IMR-90 (cell line): ENCODE measurements at regions not wholly inside any gene's neighbourhood (a gene's known extent, or its start where the extent isn't known, plus 50 kb on each side); places are given as distances from the start of the nearest gene placed in this dataset.

Experiments
- ATAC-seq: fragments of 200-7000 bp; cut with Tn5 transposase; 2 replicates; pipeline ENCODE4 v1.9.1; 2020; ENCODE audit warnings: low read depth, mild to moderate bottlenecking, moderate library complexity
- BruUV-seq: library from RNA; stranded (reverse); fragments of 400-500 nt; replicated peaks from 2 replicates; lab custom pipeline; 2021; lab: Mats Ljungman, UMichigan
- CTCF ChIA-PET: fragments of 300-600 bp; formaldehyde crosslinking; extraction: SDS; loops from one replicate; lab custom pipeline; 2021; ENCODE audit warnings: antibody characterized with exemption; lab: Yijun Ruan, JAX
- POLR2A ChIA-PET: fragments of 300-600 bp; sonication (Branson Sonifier 250); formaldehyde crosslinking; loops from one replicate; lab custom pipeline; 2022; ENCODE audit warnings: antibody characterized with exemption; ENCODE audit not compliant: unreplicated experiment; lab: Charles Lee
- DNase-seq: peaks from one replicate; pipeline ENCODE4 v3.0.0; 2013
- H2AFZ ChIP-seq: replicated peaks from 2 replicates; pipeline ENCODE3; 2013; ENCODE audit warnings: low read length, mild to moderate bottlenecking; ENCODE audit not compliant: poor library complexity
- H2AK5ac ChIP-seq: 2 replicates; pipeline ENCODE4 v1.6.1; 2013; ENCODE audit warnings: low read depth, low read length, inconsistent platforms
- H2AK9ac ChIP-seq: replicated peaks from 2 replicates; pipeline ENCODE3; 2013; ENCODE audit warnings: mild to moderate bottlenecking, low read depth, low read length, moderate library complexity; ENCODE audit not compliant: poor library complexity
- H2BK120ac ChIP-seq: 2 replicates; pipeline ENCODE4 v1.6.1; 2013; ENCODE audit warnings: low read depth, low read length, inconsistent platforms
- H2BK15ac ChIP-seq: 3 replicates; pipeline ENCODE4 v1.6.1; 2013; ENCODE audit warnings: low read depth, low read length, inconsistent platforms
- H2BK20ac ChIP-seq: 2 replicates; pipeline ENCODE4 v1.6.1; 2013; ENCODE audit warnings: low read depth, mild to moderate bottlenecking, inconsistent platforms, low read length, moderate library complexity
- H2BK5ac ChIP-seq: 2 replicates; pipeline ENCODE4 v1.6.1; 2013; ENCODE audit warnings: mild to moderate bottlenecking, low read depth, low read length, inconsistent platforms; ENCODE audit not compliant: poor library complexity, severe bottlenecking
- H3K14ac ChIP-seq: replicated peaks from 2 replicates; pipeline ENCODE4 v1.6.1; 2013; ENCODE audit warnings: low read depth, low read length, inconsistent platforms
- H3K18ac ChIP-seq: 2 replicates; pipeline ENCODE4 v1.6.1; 2013; ENCODE audit warnings: low read depth, low read length, control low read depth
- H3K23ac ChIP-seq: 2 replicates; pipeline ENCODE4 v1.6.1; 2013; ENCODE audit warnings: low read depth, low read length, inconsistent platforms
- H3K27ac ChIP-seq: 2 replicates; pipeline ENCODE4 v1.5.1; 2013; ENCODE audit warnings: mild to moderate bottlenecking, control low read depth, low read length; ENCODE audit not compliant: insufficient read depth
- H3K27me3 ChIP-seq: 2 replicates; pipeline ENCODE4 v1.6.1; 2013; ENCODE audit warnings: low read length; ENCODE audit not compliant: control insufficient read depth, insufficient read depth
- H3K36me3 ChIP-seq: 2 replicates; pipeline ENCODE4 v1.6.1; 2013; ENCODE audit warnings: low read length, mixed read lengths; ENCODE audit not compliant: control insufficient read depth, insufficient read depth
- H3K4ac ChIP-seq: 2 replicates; pipeline ENCODE4 v1.6.1; 2013; ENCODE audit warnings: low read depth, low read length, inconsistent platforms
- H3K4me1 ChIP-seq: 2 replicates; pipeline ENCODE4 v1.6.1; 2013; ENCODE audit warnings: low read length, mixed read lengths; ENCODE audit not compliant: control insufficient read depth, insufficient read depth
- H3K4me2 ChIP-seq: 2 replicates; pipeline ENCODE4 v1.6.1; 2013; ENCODE audit warnings: low read depth, mild to moderate bottlenecking, control low read depth, low read length, moderate library complexity
- H3K4me3 ChIP-seq: 2 replicates; pipeline ENCODE4 v1.5.1; 2013; ENCODE audit warnings: low read depth, mild to moderate bottlenecking, control low read depth, low read length, moderate library complexity; ENCODE audit not compliant: insufficient read depth
- H3K56ac ChIP-seq: 2 replicates; pipeline ENCODE4 v1.6.1; 2013; ENCODE audit warnings: low read length, inconsistent platforms; ENCODE audit not compliant: insufficient read depth; ENCODE audit errors: extremely low read depth
- H3K79me1 ChIP-seq, 2 experiments: 2 replicates each; pipeline ENCODE4 v1.6.1; 2013; ENCODE audit warnings: low read length in 2 of 2, inconsistent platforms in 1 of 2, low read depth in 1 of 2
- H3K9ac ChIP-seq: 2 replicates; pipeline ENCODE4 v1.6.1; 2013; ENCODE audit warnings: low read depth, low read length, control low read depth
- H3K9me1 ChIP-seq: 2 replicates; pipeline ENCODE4 v1.6.1; 2013; ENCODE audit warnings: low read length, inconsistent platforms; ENCODE audit not compliant: insufficient read depth
- H3K9me3 ChIP-seq: 2 replicates; pipeline ENCODE4 v1.6.1; 2013; ENCODE audit warnings: low read length; ENCODE audit not compliant: control insufficient read depth, insufficient read depth
- H4K20me1 ChIP-seq: 2 replicates; pipeline ENCODE4 v1.6.1; 2013; ENCODE audit warnings: low read length, inconsistent platforms; ENCODE audit not compliant: insufficient read depth
- H4K5ac ChIP-seq: 2 replicates; pipeline ENCODE4 v1.6.1; 2013; ENCODE audit warnings: mild to moderate bottlenecking, low read depth, low read length, control low read depth
- H4K8ac ChIP-seq, 2 experiments: 2 replicates each; pipeline ENCODE4 v1.6.1; 2013; ENCODE audit warnings: low read depth in 2 of 2, low read length in 2 of 2, control low read depth in 1 of 2, inconsistent platforms in 1 of 2
- H4K91ac ChIP-seq: 2 replicates; pipeline ENCODE4 v1.6.1; 2013; ENCODE audit warnings: low read depth, low read length, inconsistent platforms; ENCODE audit not compliant: insufficient read depth
- BHLHE40 ChIP-seq: fragments of 150-350 bp; IDR thresholded peaks from 2 replicates; pipeline ENCODE4 v1.6.1; 2016; ENCODE audit warnings: mild to moderate bottlenecking, low read depth, low read length
- CEBPB ChIP-seq: IDR thresholded peaks from 2 replicates; pipeline ENCODE4 v1.6.1; 2012; ENCODE audit warnings: low read depth, low read length, improper control_type of control experiment
- CHD1 ChIP-seq: IDR thresholded peaks from 2 replicates; pipeline ENCODE4 v1.6.1; 2012; ENCODE audit warnings: low read depth, low read length, improper control_type of control experiment
- FOS ChIP-seq: fragments of 150-350 bp; IDR thresholded peaks from 2 replicates; pipeline ENCODE4 v1.6.1; 2016; ENCODE audit warnings: low read depth, low read length
- MAFK ChIP-seq: IDR thresholded peaks from 2 replicates; pipeline ENCODE4 v1.6.1; 2012; ENCODE audit warnings: low read depth, low read length, improper control_type of control experiment
- MAZ ChIP-seq: IDR thresholded peaks from 2 replicates; pipeline ENCODE4 v1.6.1; 2012; ENCODE audit warnings: low read depth, mild to moderate bottlenecking, low read length, improper control_type of control experiment, moderate library complexity, borderline replicate concordance
- MXI1 ChIP-seq: IDR thresholded peaks from 2 replicates; pipeline ENCODE4 v1.6.1; 2012; ENCODE audit warnings: low read depth, mild to moderate bottlenecking, low read length, moderate library complexity, borderline replicate concordance
- NFE2L2 ChIP-seq: fragments of 150-350 bp; IDR thresholded peaks from 2 replicates; pipeline ENCODE4 v1.6.1; 2016; ENCODE audit warnings: low read depth, mild to moderate bottlenecking, low read length
- POLR2A ChIP-seq: IDR thresholded peaks from 2 replicates; pipeline ENCODE4 v1.6.1; 2012; ENCODE audit warnings: mild to moderate bottlenecking, low read depth, low read length
- RAD21 ChIP-seq: IDR thresholded peaks from 2 replicates; pipeline ENCODE4 v1.6.1; 2012; ENCODE audit warnings: low read length, improper control_type of control experiment
- RCOR1 ChIP-seq: IDR thresholded peaks from 2 replicates; pipeline ENCODE4 v1.6.1; 2012; ENCODE audit warnings: mild to moderate bottlenecking, low read length, improper control_type of control experiment; ENCODE audit not compliant: insufficient replicate concordance
- SMC3 ChIP-seq: fragments of 150-350 bp; IDR thresholded peaks from 2 replicates; pipeline ENCODE4 v1.6.1; 2016; ENCODE audit warnings: low read depth, mild to moderate bottlenecking, antibody characterized with exemption, low read length, moderate library complexity
- WGBS, 2 experiments: methylation state at CpG; one replicate each; pipeline versions ENCODE4 v1.1.5 to v1.1.7; 2013; ENCODE audit warnings: missing lambda C conversion rate in 2 of 2; ENCODE audit not compliant: insufficient read length in 1 of 2; ENCODE audit errors: extremely low coverage in 2 of 2; 5-methylcytosine and 5-hydroxymethylcytosine counted together
- dilution Hi-C: fragments of 300-500 bp; cut with HindIII; formaldehyde crosslinking; loops from one replicate; pipeline ENCODE4 v1.14.3; 2018; ENCODE audit warnings: low sequenced_read_pairs; ENCODE audit not compliant: unreplicated experiment
- in situ Hi-C: fragments of 300-500 bp; cut with MboI; formaldehyde crosslinking; loops from 3 replicates; pipeline ENCODE4 v1.14.3; 2019; ENCODE audit warnings: low sequenced_read_pairs, inconsistent platforms, mixed read lengths
- intact Hi-C: fragments of 100-400 bp; cut with micrococcal nuclease; formaldehyde crosslinking; loops from 2 replicates; pipeline ENCODE4 v1.10.0; 2022
- TF ChIP-seq, protein P1 (sequence below): fragments of 150-350 bp; IDR thresholded peaks from 2 replicates; pipeline ENCODE4 v1.6.1; 2017; ENCODE audit warnings: mild to moderate bottlenecking, antibody characterized with exemption, low read length, low read depth
- TF ChIP-seq, protein P2 (sequence below): fragments of 150-350 bp; IDR thresholded peaks from 2 replicates; pipeline ENCODE4 v1.6.1; 2016; ENCODE audit warnings: low read depth, mild to moderate bottlenecking, low read length, moderate library complexity, borderline replicate concordance
- TF ChIP-seq, protein P3 (sequence below): conservative IDR thresholded peaks from 2 replicates; pipeline ENCODE4 v1.5.1; 2012; ENCODE audit warnings: mild to moderate bottlenecking, low read depth, low read length, improper control_type of control experiment

DNA sequence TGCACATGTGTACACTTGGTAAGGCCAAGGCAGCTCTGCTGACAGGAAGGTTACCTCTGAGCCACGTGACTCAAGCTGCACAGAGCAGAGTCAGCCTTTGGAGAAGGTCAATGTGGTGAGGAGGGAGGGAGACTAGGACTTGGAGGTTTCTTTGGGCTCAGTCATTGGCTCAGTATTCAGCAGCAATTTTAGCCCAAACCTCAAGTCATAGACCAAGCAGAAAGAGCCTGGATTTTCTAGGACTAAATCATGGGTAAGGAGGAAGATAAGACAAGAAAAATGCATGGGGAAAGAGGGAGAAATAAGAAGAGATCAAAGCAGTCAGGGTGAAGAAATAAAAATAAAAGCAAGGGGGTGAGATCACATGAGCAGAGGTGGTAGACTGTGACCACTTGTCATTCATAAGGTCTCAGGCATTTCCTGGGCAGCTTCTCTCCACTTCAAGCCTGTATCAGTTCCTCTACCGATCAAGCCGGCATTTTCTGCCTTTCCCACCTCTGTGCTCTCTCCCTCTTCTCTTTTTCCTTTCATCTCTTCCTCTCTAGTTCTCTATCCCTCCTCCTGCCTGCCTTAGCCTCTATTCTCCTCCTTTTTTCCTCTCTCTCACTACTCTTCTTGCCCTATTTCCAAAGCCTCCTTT, 51.7 kb upstream of the DUSP10 start:
- ATAC-seq = no peak
- Histone ChIP-seq H2AFZ (peak overlapping the region; percentile 46), H3K36me3 (no peaks in the 10 kb centered on the region), H4K20me1 (no peaks in the 10 kb centered on the region), H3K27ac (peak overlapping the region; percentile 10; the same call in 1 of the 2 replicates), H2AK5ac (peak overlapping the region; percentile 77), H3K27me3 (no peaks in the 10 kb centered on the region), H3K4me1 (peaks cover 9% of the 10 kb centered on the region), H2AK9ac (no peak overlapping the region), H3K4ac (peak overlapping the region; percentile 71; the same call in 1 of the 2 replicates), H3K23ac (peak overlapping the region; percentile 24; the same call in 1 of the 2 replicates), H3K9ac (no peak overlapping the region), H2BK20ac (peak overlapping the region; percentile 78), H2BK5ac (peak overlapping the region; percentile 35), H3K56ac (no peak overlapping the region), H4K5ac (peak overlapping the region; percentile 59), H3K9me1 (no peaks in the 10 kb centered on the region), H3K4me2 (no peak overlapping the region), H3K18ac (peak overlapping the region; percentile 92), H3K9me3 (no peaks in the 10 kb centered on the region), H4K91ac (peak overlapping the region; percentile 37), H3K4me3 (no peak overlapping the region), H4K8ac (peak overlapping the region in 1 of 2 experiments; percentile 46; a peak in 2 of 4 replicates), H2BK120ac (peak overlapping the region; percentile 80; the same call in 1 of the 2 replicates), H2BK15ac (peak overlapping the region; percentile 87; the same call in 2 of the 3 replicates), H3K79me1 (no peaks in the 10 kb centered on the region), H3K14ac (peak overlapping the region; percentile 15)
- in situ Hi-C loops = no loop called here
- intact Hi-C loops = no loop called here
- POLR2A ChIA-PET = no interaction called here
- BruUV-seq = no TSS peak
- DNase-seq = no peak
- CTCF ChIA-PET = interaction anchor here (1.0 kb wide), 1 partner anchor 10 kb away, joined by 3 read pairs; no protein-coding TSS in a partner anchor
- 93% methylated on average over 3 of the region's 3 CpGs; no CpG with 5 or more reads in 1 of the 2 experiments for WGBS, 2 experiments
- dilution Hi-C loops = no loop called here
- TF ChIP-seq RAD21 = no peak
- no peak for TF ChIP-seq MAFK
- TF ChIP-seq MXI1 = no peak
- no peak for TF ChIP-seq BHLHE40
- TF ChIP-seq NFE2L2 = no peak
- TF ChIP-seq, protein P1, sequence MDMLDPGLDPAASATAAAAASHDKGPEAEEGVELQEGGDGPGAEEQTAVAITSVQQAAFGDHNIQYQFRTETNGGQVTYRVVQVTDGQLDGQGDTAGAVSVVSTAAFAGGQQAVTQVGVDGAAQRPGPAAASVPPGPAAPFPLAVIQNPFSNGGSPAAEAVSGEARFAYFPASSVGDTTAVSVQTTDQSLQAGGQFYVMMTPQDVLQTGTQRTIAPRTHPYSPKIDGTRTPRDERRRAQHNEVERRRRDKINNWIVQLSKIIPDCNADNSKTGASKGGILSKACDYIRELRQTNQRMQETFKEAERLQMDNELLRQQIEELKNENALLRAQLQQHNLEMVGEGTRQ = no peak
- no peak for TF ChIP-seq POLR2A
- TF ChIP-seq CEBPB = no peak
- no peak for TF ChIP-seq RCOR1
- no peak for TF ChIP-seq CHD1
- no peak for TF ChIP-seq MAZ
- TF ChIP-seq, protein P2, sequence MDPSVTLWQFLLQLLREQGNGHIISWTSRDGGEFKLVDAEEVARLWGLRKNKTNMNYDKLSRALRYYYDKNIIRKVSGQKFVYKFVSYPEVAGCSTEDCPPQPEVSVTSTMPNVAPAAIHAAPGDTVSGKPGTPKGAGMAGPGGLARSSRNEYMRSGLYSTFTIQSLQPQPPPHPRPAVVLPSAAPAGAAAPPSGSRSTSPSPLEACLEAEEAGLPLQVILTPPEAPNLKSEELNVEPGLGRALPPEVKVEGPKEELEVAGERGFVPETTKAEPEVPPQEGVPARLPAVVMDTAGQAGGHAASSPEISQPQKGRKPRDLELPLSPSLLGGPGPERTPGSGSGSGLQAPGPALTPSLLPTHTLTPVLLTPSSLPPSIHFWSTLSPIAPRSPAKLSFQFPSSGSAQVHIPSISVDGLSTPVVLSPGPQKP = no peak
- TF ChIP-seq, protein P3, sequence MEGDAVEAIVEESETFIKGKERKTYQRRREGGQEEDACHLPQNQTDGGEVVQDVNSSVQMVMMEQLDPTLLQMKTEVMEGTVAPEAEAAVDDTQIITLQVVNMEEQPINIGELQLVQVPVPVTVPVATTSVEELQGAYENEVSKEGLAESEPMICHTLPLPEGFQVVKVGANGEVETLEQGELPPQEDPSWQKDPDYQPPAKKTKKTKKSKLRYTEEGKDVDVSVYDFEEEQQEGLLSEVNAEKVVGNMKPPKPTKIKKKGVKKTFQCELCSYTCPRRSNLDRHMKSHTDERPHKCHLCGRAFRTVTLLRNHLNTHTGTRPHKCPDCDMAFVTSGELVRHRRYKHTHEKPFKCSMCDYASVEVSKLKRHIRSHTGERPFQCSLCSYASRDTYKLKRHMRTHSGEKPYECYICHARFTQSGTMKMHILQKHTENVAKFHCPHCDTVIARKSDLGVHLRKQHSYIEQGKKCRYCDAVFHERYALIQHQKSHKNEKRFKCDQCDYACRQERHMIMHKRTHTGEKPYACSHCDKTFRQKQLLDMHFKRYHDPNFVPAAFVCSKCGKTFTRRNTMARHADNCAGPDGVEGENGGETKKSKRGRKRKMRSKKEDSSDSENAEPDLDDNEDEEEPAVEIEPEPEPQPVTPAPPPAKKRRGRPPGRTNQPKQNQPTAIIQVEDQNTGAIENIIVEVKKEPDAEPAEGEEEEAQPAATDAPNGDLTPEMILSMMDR = no peak
- TF ChIP-seq SMC3 = no peak
- no peak for TF ChIP-seq FOS
